HG03439 (cell line): ENCODE measurements at regions not wholly inside any gene's neighbourhood (a gene's known extent, or its start where the extent isn't known, plus 50 kb on each side); places are given as distances from the start of the nearest gene placed in this dataset.

Experiments used
- ATAC-seq: cut with Tn5 transposase; IDR thresholded peaks from one replicate; pipeline ENCODE4 v1.9.1; 2021; ENCODE audit warnings: mild to moderate bottlenecking, moderate library complexity; ENCODE audit not compliant: unreplicated experiment

- ATAC-seq, result no peak
These were observed 87.8 kb downstream of the ANKRD10 start for GRCh38 chr13:110826861-110827672.
